ENCODE measurements at regions not wholly inside any gene's neighbourhood (a gene's known extent, or its start where the extent isn't known, plus 50 kb on each side); places are given as distances from the start of the nearest gene placed in this dataset.

DNA sequence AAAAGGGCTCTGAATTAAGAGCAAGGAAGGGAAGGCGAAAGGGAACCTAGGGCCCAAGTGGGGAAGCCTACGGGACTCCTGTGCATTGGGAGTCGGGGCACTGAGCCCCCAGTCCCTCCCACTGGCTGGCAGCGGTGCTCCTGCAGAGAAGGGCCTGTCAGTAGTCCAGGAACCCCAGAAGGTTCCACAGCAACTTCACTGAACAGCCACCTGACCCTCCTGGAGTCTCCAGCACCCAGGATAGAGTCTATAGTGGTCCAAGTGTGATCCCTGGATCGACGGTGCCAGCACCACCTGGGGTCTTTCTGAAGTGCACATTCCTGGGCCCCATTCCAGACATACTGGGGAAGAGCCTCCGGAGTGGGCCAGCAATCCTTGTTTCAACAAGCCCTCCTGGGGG, 100.0 kb upstream of the B3GAT1 start:
- no peaks in the 10 kb centered on the region for H3K36me3 ChIP-seq
- no peaks in the 10 kb centered on the region for H3K9me3 ChIP-seq (replicated peaks)
- H3K27me3 ChIP-seq (ENCODE audit: low read depth) = peaks cover 74% of the 10 kb centered on the region
- no peak overlapping the region for H3K4me3 ChIP-seq
- intact Hi-C loops (cut with micrococcal nuclease) = no loop called here
- no peak for DNase-seq
- H3K4me1 ChIP-seq = no peaks in the 10 kb centered on the region
- TF ChIP-seq, protein P1, sequence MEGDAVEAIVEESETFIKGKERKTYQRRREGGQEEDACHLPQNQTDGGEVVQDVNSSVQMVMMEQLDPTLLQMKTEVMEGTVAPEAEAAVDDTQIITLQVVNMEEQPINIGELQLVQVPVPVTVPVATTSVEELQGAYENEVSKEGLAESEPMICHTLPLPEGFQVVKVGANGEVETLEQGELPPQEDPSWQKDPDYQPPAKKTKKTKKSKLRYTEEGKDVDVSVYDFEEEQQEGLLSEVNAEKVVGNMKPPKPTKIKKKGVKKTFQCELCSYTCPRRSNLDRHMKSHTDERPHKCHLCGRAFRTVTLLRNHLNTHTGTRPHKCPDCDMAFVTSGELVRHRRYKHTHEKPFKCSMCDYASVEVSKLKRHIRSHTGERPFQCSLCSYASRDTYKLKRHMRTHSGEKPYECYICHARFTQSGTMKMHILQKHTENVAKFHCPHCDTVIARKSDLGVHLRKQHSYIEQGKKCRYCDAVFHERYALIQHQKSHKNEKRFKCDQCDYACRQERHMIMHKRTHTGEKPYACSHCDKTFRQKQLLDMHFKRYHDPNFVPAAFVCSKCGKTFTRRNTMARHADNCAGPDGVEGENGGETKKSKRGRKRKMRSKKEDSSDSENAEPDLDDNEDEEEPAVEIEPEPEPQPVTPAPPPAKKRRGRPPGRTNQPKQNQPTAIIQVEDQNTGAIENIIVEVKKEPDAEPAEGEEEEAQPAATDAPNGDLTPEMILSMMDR (IDR thresholded peaks at IDR 0.05; ENCODE audit: borderline replicate concordance) = no peak
- H3K27ac ChIP-seq (replicated peaks) = no peak overlapping the region

DNA sequence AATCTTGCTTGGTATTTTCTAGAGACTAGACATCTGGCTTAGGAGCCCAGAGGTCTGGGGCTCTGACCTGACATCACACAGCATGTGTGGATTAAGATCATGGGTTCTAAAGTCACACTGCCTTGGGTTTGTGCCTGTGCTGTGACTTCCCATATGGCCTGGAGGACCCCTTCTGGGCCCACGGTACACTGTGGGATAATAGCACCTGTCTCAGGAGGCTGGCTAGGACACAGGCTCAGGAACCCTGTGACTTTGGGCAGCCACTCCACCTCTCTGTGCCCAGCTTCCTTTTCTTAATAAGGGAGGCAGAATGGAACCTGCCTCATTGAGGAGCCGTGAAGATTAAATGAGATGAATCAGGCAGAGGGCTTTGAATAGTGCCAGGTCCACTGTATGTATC, 99.2 kb upstream of the B3GAT1 start:
- Histone ChIP-seq H3K27ac (replicated peaks) (no peak overlapping the region), H3K4me1 (no peaks in the 10 kb centered on the region), H3K4me3 (no peak overlapping the region), H3K9me3 (replicated peaks) (no peaks in the 10 kb centered on the region), H3K27me3 (ENCODE audit: low read depth) (peaks cover 66% of the 10 kb centered on the region), H3K36me3 (no peaks in the 10 kb centered on the region)
- intact Hi-C loops (cut with micrococcal nuclease) = no loop called here
- DNase-seq = no peak
- TF ChIP-seq, protein P1 (IDR thresholded peaks at IDR 0.05; ENCODE audit: borderline replicate concordance) = no peak

DNA sequence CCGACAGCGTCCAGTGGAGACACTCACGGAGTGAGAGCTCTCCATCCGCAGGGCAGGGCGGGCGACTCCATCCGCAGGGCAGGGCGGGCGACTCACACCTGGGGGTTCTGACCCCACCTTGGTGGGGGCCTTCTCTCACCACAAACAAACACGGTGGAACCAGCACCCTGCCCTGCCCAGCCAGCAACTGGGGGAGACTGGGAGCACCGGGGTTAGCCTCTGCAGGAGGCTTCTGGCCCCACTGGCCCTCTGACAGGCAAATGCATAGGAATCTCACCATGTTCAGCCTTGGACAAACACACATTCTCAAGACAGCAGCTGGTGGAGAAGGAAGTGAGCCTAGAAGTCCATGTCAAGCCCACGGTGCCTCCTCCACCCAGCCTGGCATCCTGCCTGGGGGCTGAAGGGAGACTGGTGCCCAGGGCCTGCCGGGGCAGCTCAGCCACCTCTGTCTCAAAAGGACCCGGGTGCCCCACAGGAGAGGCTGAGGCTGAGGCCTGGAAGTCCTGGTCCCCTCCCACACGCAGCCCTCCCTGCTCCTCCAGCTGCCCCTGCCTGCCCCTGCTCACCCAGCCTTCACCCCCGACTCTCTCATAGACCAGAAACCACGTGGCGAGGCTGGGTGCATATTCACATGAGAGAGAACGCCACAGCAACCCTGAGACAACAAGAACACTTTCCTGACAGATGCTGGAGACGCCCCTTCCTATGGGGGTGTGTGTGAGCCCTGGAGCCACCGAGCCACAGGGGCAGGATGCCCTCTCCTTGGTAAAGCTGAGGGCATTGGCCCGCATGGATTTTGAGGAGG, 98.4 kb upstream of the B3GAT1 start:
- Histone ChIP-seq H3K36me3 (no peaks in the 10 kb centered on the region), H3K4me3 (no peak overlapping the region), H3K4me1 (no peaks in the 10 kb centered on the region), H3K27me3 (ENCODE audit: low read depth) (peaks cover 58% of the 10 kb centered on the region), H3K27ac (replicated peaks) (no peak overlapping the region), H3K9me3 (replicated peaks) (no peaks in the 10 kb centered on the region)
- intact Hi-C loops (cut with micrococcal nuclease) = no loop called here
- TF ChIP-seq, protein P1 (IDR thresholded peaks at IDR 0.05; ENCODE audit: borderline replicate concordance) = no peak
- no peak for DNase-seq

DNA sequence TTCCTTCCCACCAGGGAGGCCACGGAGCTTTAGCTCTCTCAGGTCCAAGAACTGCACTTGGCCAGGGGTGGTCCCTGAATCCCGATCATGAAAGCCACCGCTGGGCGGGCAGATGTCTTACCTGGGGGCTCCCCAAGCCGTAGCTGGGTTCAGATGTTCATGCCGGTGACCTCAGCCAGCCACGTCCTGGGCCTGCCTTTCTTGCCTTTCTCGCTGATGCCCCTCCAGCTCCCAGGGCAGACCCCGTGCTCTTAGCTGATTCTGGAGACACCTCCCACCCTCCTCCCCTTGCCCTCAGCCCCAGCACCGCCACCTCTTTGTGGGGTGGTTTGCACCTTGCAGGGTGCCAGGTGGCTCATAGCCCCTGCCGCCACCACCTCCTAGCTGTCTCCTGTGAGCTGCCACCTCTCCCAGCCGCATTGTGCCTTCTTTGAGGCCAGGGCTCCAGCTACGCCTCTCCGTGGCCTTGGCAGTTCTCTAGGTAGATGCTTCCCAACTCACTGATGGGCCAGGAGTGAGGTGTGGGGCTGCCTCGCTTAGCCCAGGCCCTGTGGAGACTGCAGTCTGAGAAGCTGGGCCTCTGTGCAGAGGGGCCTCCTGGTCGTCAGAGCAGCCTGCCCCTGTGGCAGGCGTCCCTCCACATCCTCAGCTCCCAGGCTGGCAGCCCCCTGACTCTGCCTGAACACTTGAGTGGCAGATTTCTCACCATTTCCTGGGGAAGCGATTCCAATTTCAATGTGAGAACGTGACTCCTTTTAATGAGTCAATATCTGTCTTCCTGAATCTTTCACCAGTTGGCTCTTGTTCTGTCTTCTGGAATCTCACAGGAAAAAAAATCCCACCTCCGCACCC, 97.6 kb upstream of the B3GAT1 start:
- TF ChIP-seq, protein P1 (IDR thresholded peaks at IDR 0.05; ENCODE audit: borderline replicate concordance) = no peak
- Histone ChIP-seq H3K27ac (replicated peaks) (no peak overlapping the region), H3K4me3 (no peak overlapping the region), H3K9me3 (replicated peaks) (no peaks in the 10 kb centered on the region), H3K27me3 (ENCODE audit: low read depth) (peaks cover 54% of the 10 kb centered on the region), H3K36me3 (no peaks in the 10 kb centered on the region), H3K4me1 (no peaks in the 10 kb centered on the region)
- intact Hi-C loops (cut with micrococcal nuclease) = no loop called here
- no peak for DNase-seq

DNA sequence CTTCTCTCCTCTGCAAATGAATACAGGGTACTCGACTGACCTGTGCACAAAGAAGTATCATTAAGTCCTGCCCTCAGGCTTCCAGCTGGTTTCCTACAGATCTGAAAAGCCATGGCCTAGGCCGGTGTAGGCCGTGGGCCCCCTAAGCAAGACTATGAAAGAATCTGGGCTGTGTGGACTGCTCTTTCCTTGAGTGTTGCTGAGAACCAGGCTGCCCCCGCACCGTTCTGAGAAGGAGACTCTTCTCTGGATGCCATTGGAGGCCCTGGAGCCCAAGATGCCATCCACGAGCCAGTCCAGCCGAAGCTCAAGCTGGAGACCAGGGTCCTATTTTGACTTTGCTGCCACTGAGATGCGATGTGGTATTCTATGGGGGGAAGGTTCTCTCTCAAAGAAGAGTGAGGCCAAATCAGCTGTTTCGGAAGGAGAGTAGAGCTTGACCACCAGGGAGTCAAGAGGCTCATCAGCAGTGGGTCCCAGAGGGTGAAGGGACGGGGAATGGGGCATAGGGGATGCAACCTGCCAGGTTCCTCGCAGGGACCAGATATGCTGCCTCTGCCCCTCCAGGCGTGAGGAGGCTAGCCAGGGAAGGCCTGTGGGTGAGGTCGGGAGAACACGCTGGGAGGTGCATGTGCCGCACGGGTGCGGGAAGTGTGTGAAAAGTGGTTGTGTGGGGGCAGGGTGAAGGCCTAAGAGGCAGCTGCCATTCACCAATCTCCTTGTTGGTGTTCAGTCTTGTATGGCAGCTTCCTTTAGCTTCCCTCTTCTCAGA, 96.4 kb upstream of the B3GAT1 start:
- H3K36me3 ChIP-seq = no peaks in the 10 kb centered on the region
- H3K27me3 ChIP-seq (ENCODE audit: low read depth) = peaks cover 54% of the 10 kb centered on the region
- H3K9me3 ChIP-seq (replicated peaks) = no peaks in the 10 kb centered on the region
- H3K4me1 ChIP-seq = no peaks in the 10 kb centered on the region
- H3K27ac ChIP-seq (replicated peaks) = no peak overlapping the region
- no peak overlapping the region for H3K4me3 ChIP-seq
- TF ChIP-seq, protein P1 (IDR thresholded peaks at IDR 0.05; ENCODE audit: borderline replicate concordance) = no peak
- no peak for DNase-seq
- intact Hi-C loops (cut with micrococcal nuclease) = no loop called here

All from left ventricle myocardium inferior (tissue), 1 donor.